HepG2 (cell line): ENCODE measurements at regions not wholly inside any gene's neighbourhood (a gene's known extent, or its start where the extent isn't known, plus 50 kb on each side); places are given as distances from the start of the nearest gene placed in this dataset.

Experiments
- HDAC1 ChIP-seq: sonication (generic); formaldehyde crosslinking; IDR thresholded peaks from 2 replicates; pipeline ENCODE4 v1.5.1; 2020; ENCODE audit warnings: mild to moderate bottlenecking, missing genetic modification reagents
- HMG20A ChIP-seq: IDR thresholded peaks from 2 replicates; pipeline ENCODE4 v1.6.1; 2016; ENCODE audit warnings: borderline replicate concordance
- KDM3A ChIP-seq: IDR thresholded peaks from 2 replicates; pipeline ENCODE4 v1.6.1; 2018; ENCODE audit warnings: low read depth, missing compliant biosample characterization
- PITX1 ChIP-seq: sonication (generic); formaldehyde crosslinking; IDR thresholded peaks from 2 replicates; pipeline ENCODE4 v1.5.1; 2020; ENCODE audit warnings: mild to moderate bottlenecking, missing genetic modification reagents
- ZNF256 ChIP-seq: sonication (generic); formaldehyde crosslinking; conservative IDR thresholded peaks from 2 replicates; pipeline ENCODE4 v1.4.0; 2020; ENCODE audit warnings: missing genetic modification reagents
- ZNF547 ChIP-seq: sonication (generic); formaldehyde crosslinking; IDR thresholded peaks from 2 replicates; pipeline ENCODE4 v1.5.1; 2020; ENCODE audit warnings: mild to moderate bottlenecking, missing genetic modification reagents
- ZNF883 ChIP-seq: sonication (generic); formaldehyde crosslinking; IDR thresholded peaks from 2 replicates; pipeline ENCODE4 v1.5.1; 2020; ENCODE audit warnings: mild to moderate bottlenecking, missing genetic modification reagents; ENCODE audit errors: not compliant biosample characterization
- TF ChIP-seq, protein P1 (sequence below): sonication (generic); formaldehyde crosslinking; IDR thresholded peaks from 2 replicates; pipeline ENCODE4 v1.4.0; 2020; ENCODE audit warnings: mild to moderate bottlenecking, missing genetic modification reagents
- TF ChIP-seq, protein P2 (sequence below): sonication (generic); formaldehyde crosslinking; IDR thresholded peaks from 2 replicates; pipeline ENCODE4 v1.5.0; 2020; ENCODE audit warnings: mild to moderate bottlenecking, missing genetic modification reagents, borderline replicate concordance
- TF ChIP-seq, protein P3 (sequence below): sonication (generic); formaldehyde crosslinking; IDR thresholded peaks from 2 replicates; pipeline ENCODE4 v1.5.0; 2020; ENCODE audit warnings: missing genetic modification reagents, mild to moderate bottlenecking, borderline replicate concordance
- TF ChIP-seq, protein P4 (sequence below): sonication (generic); formaldehyde crosslinking; IDR thresholded peaks from 2 replicates; pipeline ENCODE4 v1.4.0; 2020; ENCODE audit warnings: missing genetic modification reagents; ENCODE audit errors: not compliant biosample characterization
- TF ChIP-seq, protein P5 (sequence below): IDR thresholded peaks from 2 replicates; pipeline ENCODE4 v1.6.1; 2012; ENCODE audit warnings: low read length, improper control_type of control experiment
- TF ChIP-seq, protein P6 (sequence below): sonication (generic); formaldehyde crosslinking; IDR thresholded peaks from 2 replicates; pipeline ENCODE4 v1.4.0; 2020; ENCODE audit warnings: missing genetic modification reagents, mild to moderate bottlenecking, borderline replicate concordance
- TF ChIP-seq, protein P7 (sequence below): sonication (generic); formaldehyde crosslinking; IDR thresholded peaks from 2 replicates; pipeline ENCODE4 v1.5.0; 2020; ENCODE audit warnings: mild to moderate bottlenecking, low read depth, missing genetic modification reagents, borderline replicate concordance
- TF ChIP-seq, protein P8 (sequence below): sonication (generic); formaldehyde crosslinking; IDR thresholded peaks from 2 replicates; pipeline ENCODE4 v1.8.0; 2023; ENCODE audit warnings: mild to moderate bottlenecking, missing genetic modification reagents
- TF ChIP-seq, protein P9 (sequence below): sonication (generic); formaldehyde crosslinking; conservative IDR thresholded peaks from 2 replicates; pipeline ENCODE4 v1.4.0; 2020; ENCODE audit warnings: missing genetic modification reagents
- TF ChIP-seq, protein P10 (sequence below): sonication (generic); formaldehyde crosslinking; IDR thresholded peaks from 2 replicates; pipeline ENCODE4 v1.4.0; 2020; ENCODE audit warnings: missing genetic modification reagents

DNA sequence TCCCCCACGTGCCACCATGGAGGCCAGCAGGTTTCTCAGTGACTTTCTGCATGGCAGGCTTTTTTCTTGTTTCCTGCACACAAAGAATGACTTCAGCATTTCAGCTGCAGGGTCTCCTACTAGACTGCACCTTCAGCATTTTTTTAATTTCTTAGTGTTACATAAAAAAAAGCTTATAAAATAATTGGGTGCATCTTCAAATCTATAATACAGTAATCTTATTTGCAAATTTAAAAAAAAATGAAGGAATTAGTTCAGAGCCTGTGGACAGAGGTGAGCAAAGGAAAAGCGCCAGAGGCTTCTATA lies 57.6 kb downstream of the FAM50B start (continued):
- TF ChIP-seq, protein P1, sequence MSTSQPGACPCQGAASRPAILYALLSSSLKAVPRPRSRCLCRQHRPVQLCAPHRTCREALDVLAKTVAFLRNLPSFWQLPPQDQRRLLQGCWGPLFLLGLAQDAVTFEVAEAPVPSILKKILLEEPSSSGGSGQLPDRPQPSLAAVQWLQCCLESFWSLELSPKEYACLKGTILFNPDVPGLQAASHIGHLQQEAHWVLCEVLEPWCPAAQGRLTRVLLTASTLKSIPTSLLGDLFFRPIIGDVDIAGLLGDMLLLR (CRISPR knock-in tag): no peak
- TF ChIP-seq, protein P2, sequence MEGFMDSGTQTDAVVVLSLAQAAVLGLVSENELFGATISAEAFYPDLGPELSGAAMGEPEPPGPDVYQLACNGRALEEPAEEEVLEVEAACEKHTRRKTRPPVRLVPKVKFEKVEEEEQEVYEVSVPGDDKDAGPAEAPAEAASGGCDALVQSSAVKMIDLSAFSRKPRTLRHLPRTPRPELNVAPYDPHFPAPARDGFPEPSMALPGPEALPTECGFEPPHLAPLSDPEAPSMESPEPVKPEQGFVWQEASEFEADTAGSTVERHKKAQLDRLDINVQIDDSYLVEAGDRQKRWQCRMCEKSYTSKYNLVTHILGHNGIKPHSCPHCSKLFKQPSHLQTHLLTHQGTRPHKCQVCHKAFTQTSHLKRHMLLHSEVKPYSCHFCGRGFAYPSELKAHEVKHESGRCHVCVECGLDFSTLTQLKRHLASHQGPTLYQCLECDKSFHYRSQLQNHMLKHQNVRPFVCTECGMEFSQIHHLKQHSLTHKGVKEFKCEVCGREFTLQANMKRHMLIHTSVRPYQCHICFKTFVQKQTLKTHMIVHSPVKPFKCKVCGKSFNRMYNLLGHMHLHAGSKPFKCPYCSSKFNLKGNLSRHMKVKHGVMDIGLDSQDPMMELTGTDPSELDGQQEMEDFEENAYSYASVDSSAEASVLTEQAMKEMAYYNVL (CRISPR knock-in tag): no peak
- TF ChIP-seq, protein P3, sequence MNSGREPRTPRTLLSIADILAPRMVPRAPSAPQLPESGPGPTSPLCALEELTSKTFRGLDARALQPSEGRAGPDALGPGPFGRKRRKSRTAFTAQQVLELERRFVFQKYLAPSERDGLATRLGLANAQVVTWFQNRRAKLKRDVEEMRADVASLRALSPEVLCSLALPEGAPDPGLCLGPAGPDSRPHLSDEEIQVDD (CRISPR knock-in tag): no peak
- TF ChIP-seq HDAC1 (CRISPR knock-in tag) (no peak), HMG20A (CRISPR knock-in tag) (no peak), ZNF883 (CRISPR knock-in tag) (no peak), ZNF256 (CRISPR knock-in tag) (peak; percentile 83; the same call in 1 of the 2 replicates), KDM3A (CRISPR knock-in tag) (no peak), PITX1 (no peak), ZNF547 (CRISPR knock-in tag) (0 out of 2 replicates have a peak, but pooled peaks have one; percentile 10)
- TF ChIP-seq, protein P4, sequence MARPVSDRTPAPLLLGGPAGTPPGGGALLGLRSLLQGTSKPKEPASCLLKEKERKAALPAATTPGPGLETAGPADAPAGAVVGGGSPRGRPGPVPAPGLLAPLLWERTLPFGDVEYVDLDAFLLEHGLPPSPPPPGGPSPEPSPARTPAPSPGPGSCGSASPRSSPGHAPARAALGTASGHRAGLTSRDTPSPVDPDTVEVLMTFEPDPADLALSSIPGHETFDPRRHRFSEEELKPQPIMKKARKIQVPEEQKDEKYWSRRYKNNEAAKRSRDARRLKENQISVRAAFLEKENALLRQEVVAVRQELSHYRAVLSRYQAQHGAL: no peak
- TF ChIP-seq, protein P5, sequence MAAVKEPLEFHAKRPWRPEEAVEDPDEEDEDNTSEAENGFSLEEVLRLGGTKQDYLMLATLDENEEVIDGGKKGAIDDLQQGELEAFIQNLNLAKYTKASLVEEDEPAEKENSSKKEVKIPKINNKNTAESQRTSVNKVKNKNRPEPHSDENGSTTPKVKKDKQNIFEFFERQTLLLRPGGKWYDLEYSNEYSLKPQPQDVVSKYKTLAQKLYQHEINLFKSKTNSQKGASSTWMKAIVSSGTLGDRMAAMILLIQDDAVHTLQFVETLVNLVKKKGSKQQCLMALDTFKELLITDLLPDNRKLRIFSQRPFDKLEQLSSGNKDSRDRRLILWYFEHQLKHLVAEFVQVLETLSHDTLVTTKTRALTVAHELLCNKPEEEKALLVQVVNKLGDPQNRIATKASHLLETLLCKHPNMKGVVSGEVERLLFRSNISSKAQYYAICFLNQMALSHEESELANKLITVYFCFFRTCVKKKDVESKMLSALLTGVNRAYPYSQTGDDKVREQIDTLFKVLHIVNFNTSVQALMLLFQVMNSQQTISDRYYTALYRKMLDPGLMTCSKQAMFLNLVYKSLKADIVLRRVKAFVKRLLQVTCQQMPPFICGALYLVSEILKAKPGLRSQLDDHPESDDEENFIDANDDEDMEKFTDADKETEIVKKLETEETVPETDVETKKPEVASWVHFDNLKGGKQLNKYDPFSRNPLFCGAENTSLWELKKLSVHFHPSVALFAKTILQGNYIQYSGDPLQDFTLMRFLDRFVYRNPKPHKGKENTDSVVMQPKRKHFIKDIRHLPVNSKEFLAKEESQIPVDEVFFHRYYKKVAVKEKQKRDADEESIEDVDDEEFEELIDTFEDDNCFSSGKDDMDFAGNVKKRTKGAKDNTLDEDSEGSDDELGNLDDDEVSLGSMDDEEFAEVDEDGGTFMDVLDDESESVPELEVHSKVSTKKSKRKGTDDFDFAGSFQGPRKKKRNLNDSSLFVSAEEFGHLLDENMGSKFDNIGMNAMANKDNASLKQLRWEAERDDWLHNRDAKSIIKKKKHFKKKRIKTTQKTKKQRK: no peak
- TF ChIP-seq, protein P6, sequence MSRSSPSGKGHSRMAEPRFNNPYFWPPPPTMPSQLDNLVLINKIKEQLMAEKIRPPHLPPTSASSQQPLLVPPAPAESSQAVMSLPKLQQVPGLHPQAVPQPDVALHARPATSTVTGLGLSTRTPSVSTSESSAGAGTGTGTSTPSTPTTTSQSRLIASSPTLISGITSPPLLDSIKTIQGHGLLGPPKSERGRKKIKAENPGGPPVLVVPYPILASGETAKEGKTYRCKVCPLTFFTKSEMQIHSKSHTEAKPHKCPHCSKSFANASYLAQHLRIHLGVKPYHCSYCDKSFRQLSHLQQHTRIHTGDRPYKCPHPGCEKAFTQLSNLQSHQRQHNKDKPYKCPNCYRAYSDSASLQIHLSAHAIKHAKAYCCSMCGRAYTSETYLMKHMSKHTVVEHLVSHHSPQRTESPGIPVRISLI: no peak
- TF ChIP-seq, protein P7, sequence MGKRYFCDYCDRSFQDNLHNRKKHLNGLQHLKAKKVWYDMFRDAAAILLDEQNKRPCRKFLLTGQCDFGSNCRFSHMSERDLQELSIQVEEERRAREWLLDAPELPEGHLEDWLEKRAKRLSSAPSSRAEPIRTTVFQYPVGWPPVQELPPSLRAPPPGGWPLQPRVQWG (CRISPR knock-in tag): no peak
- TF ChIP-seq, protein P8, sequence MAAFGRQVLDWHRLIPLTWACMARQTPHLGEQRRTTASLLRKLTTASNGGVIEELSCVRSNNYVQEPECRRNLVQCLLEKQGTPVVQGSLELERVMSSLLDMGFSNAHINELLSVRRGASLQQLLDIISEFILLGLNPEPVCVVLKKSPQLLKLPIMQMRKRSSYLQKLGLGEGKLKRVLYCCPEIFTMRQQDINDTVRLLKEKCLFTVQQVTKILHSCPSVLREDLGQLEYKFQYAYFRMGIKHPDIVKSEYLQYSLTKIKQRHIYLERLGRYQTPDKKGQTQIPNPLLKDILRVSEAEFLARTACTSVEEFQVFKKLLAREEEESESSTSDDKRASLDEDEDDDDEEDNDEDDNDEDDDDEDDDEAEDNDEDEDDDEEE (CRISPR knock-in tag): no peak
- TF ChIP-seq, protein P9, sequence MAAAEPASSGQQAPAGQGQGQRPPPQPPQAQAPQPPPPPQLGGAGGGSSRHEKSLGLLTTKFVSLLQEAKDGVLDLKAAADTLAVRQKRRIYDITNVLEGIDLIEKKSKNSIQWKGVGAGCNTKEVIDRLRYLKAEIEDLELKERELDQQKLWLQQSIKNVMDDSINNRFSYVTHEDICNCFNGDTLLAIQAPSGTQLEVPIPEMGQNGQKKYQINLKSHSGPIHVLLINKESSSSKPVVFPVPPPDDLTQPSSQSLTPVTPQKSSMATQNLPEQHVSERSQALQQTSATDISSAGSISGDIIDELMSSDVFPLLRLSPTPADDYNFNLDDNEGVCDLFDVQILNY (CRISPR knock-in tag): no peak
- TF ChIP-seq, protein P10, sequence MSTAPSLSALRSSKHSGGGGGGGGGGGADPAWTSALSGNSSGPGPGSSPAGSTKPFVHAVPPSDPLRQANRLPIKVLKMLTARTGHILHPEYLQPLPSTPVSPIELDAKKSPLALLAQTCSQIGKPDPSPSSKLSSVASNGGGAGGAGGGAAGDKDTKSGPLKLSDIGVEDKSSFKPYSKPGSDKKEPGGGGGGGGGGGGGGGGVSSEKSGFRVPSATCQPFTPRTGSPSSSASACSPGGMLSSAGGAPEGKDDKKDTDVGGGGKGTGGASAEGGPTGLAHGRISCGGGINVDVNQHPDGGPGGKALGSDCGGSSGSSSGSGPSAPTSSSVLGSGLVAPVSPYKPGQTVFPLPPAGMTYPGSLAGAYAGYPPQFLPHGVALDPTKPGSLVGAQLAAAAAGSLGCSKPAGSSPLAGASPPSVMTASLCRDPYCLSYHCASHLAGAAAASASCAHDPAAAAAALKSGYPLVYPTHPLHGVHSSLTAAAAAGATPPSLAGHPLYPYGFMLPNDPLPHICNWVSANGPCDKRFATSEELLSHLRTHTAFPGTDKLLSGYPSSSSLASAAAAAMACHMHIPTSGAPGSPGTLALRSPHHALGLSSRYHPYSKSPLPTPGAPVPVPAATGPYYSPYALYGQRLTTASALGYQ: no peak
